ENCODE measurements at regions not wholly inside any gene's neighbourhood (a gene's known extent, or its start where the extent isn't known, plus 50 kb on each side); places are given as distances from the start of the nearest gene placed in this dataset.

GRCh38 chr5:147055850-147056566 lies 177.5 kb upstream of the PPP2R2B start:
- WGBS: 30% methylated on average over 9 of the region's 9 CpGs
- no peak for TF ChIP-seq EP300 (IDR thresholded peaks at IDR 0.05)
- TF ChIP-seq POLR2A (IDR thresholded peaks at IDR 0.05): no peak
- no peak for TF ChIP-seq CTCF (IDR thresholded peaks at IDR 0.05)
- TF ChIP-seq POLR2AphosphoS5 (IDR thresholded peaks at IDR 0.05): no peak
- Histone ChIP-seq H3K9me3 (no peaks in the 10 kb centered on the region), H3K36me3 (no peaks in the 10 kb centered on the region), H3K27ac (no peak overlapping the region), H3K27me3 (no peaks in the 10 kb centered on the region), H3K4me3 (no peak overlapping the region), H3K4me1 (no peaks in the 10 kb centered on the region)
- no peak for DNase-seq (ENCODE audit: low spot score in 2 of 2)

GRCh38 chr5:147057051-147057450 lies 177.8 kb upstream of the STK32A start:
- TF ChIP-seq EP300 (IDR thresholded peaks at IDR 0.05): no peak
- TF ChIP-seq POLR2AphosphoS5 (IDR thresholded peaks at IDR 0.05): no peak
- TF ChIP-seq CTCF (IDR thresholded peaks at IDR 0.05): no peak
- no peak for TF ChIP-seq POLR2A (IDR thresholded peaks at IDR 0.05)
- Histone ChIP-seq H3K9me3 (no peaks in the 10 kb centered on the region), H3K36me3 (no peaks in the 10 kb centered on the region), H3K4me3 (no peak overlapping the region), H3K4me1 (no peaks in the 10 kb centered on the region), H3K27ac (no peak overlapping the region), H3K27me3 (no peaks in the 10 kb centered on the region)
- WGBS: 80% methylated on average over 1 of the region's 1 CpG
- no peak for DNase-seq (ENCODE audit: low spot score in 2 of 2)

- Histone ChIP-seq H3K9me3 (no peaks in the 10 kb centered on the region), H3K4me3 (no peak overlapping the region), H3K36me3 (no peaks in the 10 kb centered on the region), H3K27me3 (no peaks in the 10 kb centered on the region), H3K27ac (no peak overlapping the region), H3K4me1 (no peaks in the 10 kb centered on the region)
- DNase-seq (ENCODE audit: low spot score in 2 of 2): no peak
- 52% methylated on average over 4 of the region's 4 CpGs for WGBS
- TF ChIP-seq POLR2A (IDR thresholded peaks at IDR 0.05) (no peak), POLR2AphosphoS5 (IDR thresholded peaks at IDR 0.05) (no peak), EP300 (IDR thresholded peaks at IDR 0.05) (no peak), CTCF (IDR thresholded peaks at IDR 0.05) (no peak)
Measured at GRCh38 chr5:147061431-147061830, 173.4 kb upstream of the STK32A start.

- no peak overlapping the region for H3K27ac ChIP-seq
- H3K4me1 ChIP-seq: no peaks in the 10 kb centered on the region
- no peaks in the 10 kb centered on the region for H3K9me3 ChIP-seq
- TF ChIP-seq EP300 (IDR thresholded peaks at IDR 0.05): no peak
- no peak for TF ChIP-seq POLR2AphosphoS5 (IDR thresholded peaks at IDR 0.05)
- no peak for TF ChIP-seq CTCF (IDR thresholded peaks at IDR 0.05)
- no peak for TF ChIP-seq POLR2A (IDR thresholded peaks at IDR 0.05)
- 70% methylated on average over 4 of the region's 4 CpGs for WGBS
- no peaks in the 10 kb centered on the region for H3K36me3 ChIP-seq
- no peaks in the 10 kb centered on the region for H3K27me3 ChIP-seq
- H3K4me3 ChIP-seq: no peak overlapping the region
- no peak for DNase-seq (ENCODE audit: low spot score in 2 of 2)
Measured at GRCh38 chr5:147062427-147062826, 172.4 kb upstream of the STK32A start.

- no peaks in the 10 kb centered on the region for H3K4me1 ChIP-seq
- no peak overlapping the region for H3K4me3 ChIP-seq
- no peak for DNase-seq (ENCODE audit: low spot score in 2 of 2)
- no peaks in the 10 kb centered on the region for H3K9me3 ChIP-seq
- H3K27ac ChIP-seq: no peak overlapping the region
- no peaks in the 10 kb centered on the region for H3K27me3 ChIP-seq
- WGBS: 65% methylated on average over 2 of the region's 2 CpGs
- H3K36me3 ChIP-seq: no peaks in the 10 kb centered on the region
- TF ChIP-seq POLR2AphosphoS5 (IDR thresholded peaks at IDR 0.05) (no peak), EP300 (IDR thresholded peaks at IDR 0.05) (no peak), CTCF (IDR thresholded peaks at IDR 0.05) (no peak), POLR2A (IDR thresholded peaks at IDR 0.05) (no peak)
Measured at GRCh38 chr5:147063943-147064342, 170.9 kb upstream of the STK32A start.

All from suprapubic skin (tissue), 4 donors.